ENCODE measurements at regions not wholly inside any gene's neighbourhood (a gene's known extent, or its start where the extent isn't known, plus 50 kb on each side); places are given as distances from the start of the nearest gene placed in this dataset.

- no peak for TF ChIP-seq GABPA (IDR thresholded peaks at IDR 0.05; ENCODE audit: low read depth)
- no peak for TF ChIP-seq CTCF (IDR thresholded peaks at IDR 0.05)
- TF ChIP-seq RAD21 (IDR thresholded peaks at IDR 0.05; ENCODE audit: low read length): no peak
- no peak for TF ChIP-seq REST (IDR thresholded peaks at IDR 0.05; ENCODE audit: low read depth, low read length)
- no peak for TF ChIP-seq TAF1 (IDR thresholded peaks at IDR 0.05; ENCODE audit: borderline replicate concordance, low read depth, low read length)
- TF ChIP-seq CHD2 (IDR thresholded peaks at IDR 0.05; ENCODE audit: low read length, partially characterized antibody): no peak
These were observed 234.4 kb upstream of the TMC3 start for GRCh38 chr15:81608309-81608829.
